K562 (cell line): ENCODE measurements at regions not wholly inside any gene's neighbourhood (a gene's known extent, or its start where the extent isn't known, plus 50 kb on each side); places are given as distances from the start of the nearest gene placed in this dataset.

Source experiments
- BHLHE40 ChIP-seq: IDR thresholded peaks from 2 replicates; pipeline ENCODE4 v1.6.1; 2011; ENCODE audit warnings: low read length, improper control_type of control experiment
- HMGXB4 ChIP-seq: sonication (generic); formaldehyde crosslinking; IDR thresholded peaks from 2 replicates; pipeline ENCODE4 v1.8.1; 2023; ENCODE audit warnings: mild to moderate bottlenecking, missing genetic modification reagents
- MAFK ChIP-seq: IDR thresholded peaks from 2 replicates; pipeline ENCODE4 v1.6.1; 2011; ENCODE audit warnings: low read length, improper control_type of control experiment
- NFE2 ChIP-seq: IDR thresholded peaks from 2 replicates; pipeline ENCODE4 v1.6.1; 2014; ENCODE audit warnings: antibody characterized with exemption, low read depth
- POLR2A ChIP-seq: fragments of 450-650 bp; conservative IDR thresholded peaks from 2 replicates; pipeline ENCODE4 v1.6.1; 2016
- UBTF ChIP-seq, 2 experiments: IDR thresholded peaks; 2 replicates each; pipeline ENCODE4 v1.6.1; 2012; ENCODE audit warnings: improper control_type of control experiment in 2 of 2, low read depth in 2 of 2, low read length in 2 of 2, borderline replicate concordance in 1 of 2
- TF ChIP-seq, protein P1 (sequence below): sonication (generic); formaldehyde crosslinking; IDR thresholded peaks from 2 replicates; pipeline ENCODE4 v1.9.0; 2022; ENCODE audit warnings: mild to moderate bottlenecking, missing genetic modification reagents

- TF ChIP-seq HMGXB4 (CRISPR knock-in tag) (no peak), MAFK (no peak), BHLHE40 (no peak), POLR2A (no peak), NFE2 (no peak), UBTF (IDR thresholded peaks at IDR 0.05; ENCODE audit: borderline replicate concordance in 1 of 2, low read depth in 2 of 2, low read length in 2 of 2) (no peak)
- TF ChIP-seq, protein P1, sequence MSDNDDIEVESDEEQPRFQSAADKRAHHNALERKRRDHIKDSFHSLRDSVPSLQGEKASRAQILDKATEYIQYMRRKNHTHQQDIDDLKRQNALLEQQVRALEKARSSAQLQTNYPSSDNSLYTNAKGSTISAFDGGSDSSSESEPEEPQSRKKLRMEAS, result no peak
These were observed 452.4 kb upstream of the PHF14 start for GRCh38 chr7:10521306-10521705.
